Fibroblast of the aortic adventitia (primary cell): ENCODE measurements at regions not wholly inside any gene's neighbourhood (a gene's known extent, or its start where the extent isn't known, plus 50 kb on each side); places are given as distances from the start of the nearest gene placed in this dataset.

ENCODE experiments used
- DNase-seq: peaks from one replicate; pipeline ENCODE4 v3.0.0-alpha.2; 2010; ENCODE audit warnings: low read depth
- H3K4me3 ChIP-seq: 2 replicates; pipeline ENCODE4 v1.5.1; 2011; ENCODE audit warnings: low read depth, mild to moderate bottlenecking, control low read depth, low read length, moderate library complexity
- TF ChIP-seq, protein P1 (sequence below): IDR thresholded peaks from 2 replicates; pipeline ENCODE4 v1.5.1; 2011; ENCODE audit warnings: mild to moderate bottlenecking, low read length, control low read depth, inconsistent platforms; ENCODE audit not compliant: insufficient read depth

DNA sequence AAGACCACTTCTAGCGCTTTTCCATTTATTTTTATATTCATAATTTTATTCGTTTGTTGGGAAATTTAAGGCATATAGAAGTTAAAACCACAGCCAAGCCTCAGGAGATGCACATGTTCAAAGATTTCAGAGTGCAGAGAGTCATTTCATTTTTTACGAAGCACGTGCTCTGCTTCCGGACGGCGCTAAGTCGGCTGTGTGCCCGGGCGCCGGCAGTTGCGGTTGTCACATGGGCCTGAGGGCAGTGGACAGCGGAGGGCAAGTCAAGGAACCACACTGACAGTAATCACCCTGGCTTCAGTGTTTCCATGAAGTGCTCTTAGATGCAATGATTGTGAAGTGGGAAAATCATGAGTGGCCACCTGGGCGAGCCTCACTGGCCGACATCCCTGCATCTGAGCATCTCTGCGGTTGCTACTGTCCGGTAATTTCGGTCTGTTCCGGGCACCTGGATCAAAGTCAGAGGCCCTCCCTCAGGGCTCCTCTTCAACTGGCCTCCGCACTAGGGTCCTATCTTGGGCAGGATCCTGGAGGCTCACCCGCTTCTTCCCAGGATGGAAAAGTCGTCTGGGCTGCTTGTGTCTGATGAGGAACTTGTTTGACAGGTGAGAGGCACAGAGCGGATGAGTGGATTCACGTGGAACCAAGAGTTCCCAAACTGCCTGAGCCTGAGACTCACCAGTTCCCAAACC is 90.8 kb downstream of the DACT2 start:
- H3K4me3 ChIP-seq, result no peak overlapping the region
- TF ChIP-seq, protein P1, sequence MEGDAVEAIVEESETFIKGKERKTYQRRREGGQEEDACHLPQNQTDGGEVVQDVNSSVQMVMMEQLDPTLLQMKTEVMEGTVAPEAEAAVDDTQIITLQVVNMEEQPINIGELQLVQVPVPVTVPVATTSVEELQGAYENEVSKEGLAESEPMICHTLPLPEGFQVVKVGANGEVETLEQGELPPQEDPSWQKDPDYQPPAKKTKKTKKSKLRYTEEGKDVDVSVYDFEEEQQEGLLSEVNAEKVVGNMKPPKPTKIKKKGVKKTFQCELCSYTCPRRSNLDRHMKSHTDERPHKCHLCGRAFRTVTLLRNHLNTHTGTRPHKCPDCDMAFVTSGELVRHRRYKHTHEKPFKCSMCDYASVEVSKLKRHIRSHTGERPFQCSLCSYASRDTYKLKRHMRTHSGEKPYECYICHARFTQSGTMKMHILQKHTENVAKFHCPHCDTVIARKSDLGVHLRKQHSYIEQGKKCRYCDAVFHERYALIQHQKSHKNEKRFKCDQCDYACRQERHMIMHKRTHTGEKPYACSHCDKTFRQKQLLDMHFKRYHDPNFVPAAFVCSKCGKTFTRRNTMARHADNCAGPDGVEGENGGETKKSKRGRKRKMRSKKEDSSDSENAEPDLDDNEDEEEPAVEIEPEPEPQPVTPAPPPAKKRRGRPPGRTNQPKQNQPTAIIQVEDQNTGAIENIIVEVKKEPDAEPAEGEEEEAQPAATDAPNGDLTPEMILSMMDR, result no peak
- DNase-seq, result no peak

DNA sequence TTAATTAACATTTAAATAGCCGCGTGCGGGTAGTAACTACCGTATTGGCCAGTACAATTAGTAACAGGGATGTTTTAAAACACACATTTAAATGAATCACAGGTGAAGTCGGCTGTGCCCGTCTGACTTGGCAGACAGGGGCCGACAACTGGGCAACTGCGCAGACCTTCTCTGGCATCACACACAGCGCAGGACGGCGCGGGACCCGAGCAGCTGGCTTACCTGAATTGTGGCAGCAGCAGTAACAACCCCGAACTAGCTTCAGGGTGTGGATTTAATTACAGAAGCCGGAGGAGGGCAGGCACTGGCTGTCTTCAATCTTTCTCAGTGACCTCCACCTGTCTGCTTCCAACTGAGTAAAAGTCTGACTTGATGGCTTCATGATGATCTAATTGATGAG is 91.7 kb downstream of the DACT2 start:
- H3K4me3 ChIP-seq, result no peak overlapping the region
- TF ChIP-seq, protein P1, result no peak
- no peak for DNase-seq

DNA sequence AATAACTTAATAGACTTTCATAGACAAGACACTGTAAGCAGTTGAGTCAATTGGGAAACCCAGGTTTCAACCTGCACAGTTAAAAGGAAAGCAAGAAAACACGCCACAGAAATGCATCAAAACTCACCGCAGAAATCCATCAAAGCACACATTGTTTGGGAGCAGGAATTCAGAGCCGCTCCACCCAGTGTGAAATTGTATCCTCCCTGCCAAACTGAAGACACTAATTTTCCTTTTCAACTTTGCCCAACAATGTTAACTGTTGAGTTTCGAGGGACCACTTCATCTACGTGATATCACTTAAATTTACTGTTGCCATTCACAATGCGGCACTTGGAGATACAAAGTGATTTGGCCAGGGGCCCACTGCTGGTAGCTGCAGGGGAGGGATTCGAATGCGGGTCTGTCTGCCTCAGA is 92.7 kb downstream of the DACT2 start:
- TF ChIP-seq, protein P1, result no peak
- peak; percentile 16 for DNase-seq
- H3K4me3 ChIP-seq, result no peak overlapping the region

DNA sequence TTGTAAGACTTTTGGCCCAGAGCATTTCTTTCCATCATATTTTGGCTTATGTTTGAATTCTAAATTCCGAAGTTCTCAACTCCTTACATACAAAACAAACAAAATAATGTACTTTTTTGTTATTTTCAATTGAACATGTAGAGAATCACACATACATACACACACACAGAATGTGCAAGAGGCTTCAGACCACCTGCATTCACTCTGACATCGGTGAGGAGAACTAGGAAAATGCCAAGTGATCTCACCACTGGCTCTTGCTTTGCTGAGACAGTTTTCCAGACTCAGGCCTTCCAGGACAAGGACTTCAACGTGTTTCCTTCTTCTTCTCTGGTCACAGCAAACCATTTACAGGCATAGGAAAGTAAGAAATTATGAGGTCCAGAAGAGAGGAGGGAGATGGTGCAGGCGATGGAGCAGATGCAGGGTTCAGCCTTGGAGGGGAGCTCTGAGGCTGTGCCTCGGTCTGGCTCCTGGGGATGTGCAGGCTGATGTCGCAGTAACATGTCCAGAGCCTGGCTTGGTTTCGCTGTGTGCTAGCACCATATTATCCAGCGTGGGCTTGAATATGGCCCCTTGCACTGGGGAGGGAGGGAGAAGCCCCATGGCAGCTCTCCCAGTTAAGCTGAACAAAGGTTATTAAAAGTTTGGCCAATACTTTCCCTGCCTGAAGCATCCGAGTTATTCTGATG is 93.4 kb downstream of the DACT2 start:
- H3K4me3 ChIP-seq, result no peak overlapping the region
- TF ChIP-seq, protein P1, result no peak
- DNase-seq, result peak; percentile 30

DNA sequence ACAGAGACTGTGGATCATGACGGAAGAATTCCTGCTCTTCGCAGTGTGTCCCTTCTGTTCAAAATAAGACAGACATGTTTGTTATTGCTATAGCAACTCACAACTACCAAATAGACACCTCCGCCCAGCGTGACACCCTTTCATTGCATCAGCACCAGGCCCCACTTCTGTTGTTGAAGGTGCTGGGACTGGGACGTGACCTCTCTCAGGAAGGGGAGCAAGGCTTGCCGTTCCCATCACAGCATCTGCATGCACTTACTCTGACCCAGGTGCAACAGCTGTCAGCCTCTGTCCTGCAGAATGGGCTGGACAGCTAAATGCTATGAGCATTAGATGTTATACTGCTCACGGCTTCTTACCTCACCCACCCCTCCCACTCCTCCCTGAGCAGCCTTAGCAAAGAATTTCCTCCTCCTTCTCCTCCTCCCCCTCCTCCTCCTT is 94.1 kb downstream of the DACT2 start:
- DNase-seq, result peak; percentile 13

DNA sequence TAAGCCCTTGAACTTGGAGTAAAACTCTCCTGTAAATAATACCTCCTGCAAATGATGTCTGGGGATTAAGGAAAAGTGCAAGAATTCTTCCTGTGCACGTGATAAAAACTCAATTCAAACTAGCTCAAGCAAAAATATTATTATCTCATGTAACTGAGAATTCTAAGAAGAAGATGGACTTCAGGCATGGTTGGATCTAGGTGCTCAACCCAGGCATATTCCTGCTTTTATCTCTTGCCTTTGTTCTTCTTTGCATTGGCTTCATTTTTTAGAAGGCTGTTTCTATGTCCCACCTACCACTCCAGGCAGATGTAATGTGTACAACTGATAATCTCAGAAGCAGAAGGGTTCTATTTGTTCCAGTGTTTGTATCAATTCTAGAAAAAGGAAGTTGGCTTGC is 95.8 kb downstream of the DACT2 start:
- no peak overlapping the region for H3K4me3 ChIP-seq
- TF ChIP-seq, protein P1, result no peak
- no peak for DNase-seq

More for the DNA sequence above, 94.1 kb downstream of the DACT2 start:
- TF ChIP-seq, protein P1, result no peak
- no peak overlapping the region for H3K4me3 ChIP-seq
